Fibroblast of villous mesenchyme (primary cell): ENCODE measurements at regions not wholly inside any gene's neighbourhood (a gene's known extent, or its start where the extent isn't known, plus 50 kb on each side); places are given as distances from the start of the nearest gene placed in this dataset.

Experiments used
- DNase-seq: peaks from one replicate; pipeline ENCODE4 v3.0.0-alpha.2; 2010; ENCODE audit warnings: low read depth
- H3K4me3 ChIP-seq: 2 replicates; pipeline ENCODE4 v1.5.1; 2011; ENCODE audit warnings: low read depth, mild to moderate bottlenecking, low read length
- TF ChIP-seq, protein P1 (sequence below): IDR thresholded peaks from 2 replicates; pipeline ENCODE4 v1.5.1; 2012; ENCODE audit warnings: low read depth, mild to moderate bottlenecking, low read length; ENCODE audit not compliant: insufficient read depth

DNA sequence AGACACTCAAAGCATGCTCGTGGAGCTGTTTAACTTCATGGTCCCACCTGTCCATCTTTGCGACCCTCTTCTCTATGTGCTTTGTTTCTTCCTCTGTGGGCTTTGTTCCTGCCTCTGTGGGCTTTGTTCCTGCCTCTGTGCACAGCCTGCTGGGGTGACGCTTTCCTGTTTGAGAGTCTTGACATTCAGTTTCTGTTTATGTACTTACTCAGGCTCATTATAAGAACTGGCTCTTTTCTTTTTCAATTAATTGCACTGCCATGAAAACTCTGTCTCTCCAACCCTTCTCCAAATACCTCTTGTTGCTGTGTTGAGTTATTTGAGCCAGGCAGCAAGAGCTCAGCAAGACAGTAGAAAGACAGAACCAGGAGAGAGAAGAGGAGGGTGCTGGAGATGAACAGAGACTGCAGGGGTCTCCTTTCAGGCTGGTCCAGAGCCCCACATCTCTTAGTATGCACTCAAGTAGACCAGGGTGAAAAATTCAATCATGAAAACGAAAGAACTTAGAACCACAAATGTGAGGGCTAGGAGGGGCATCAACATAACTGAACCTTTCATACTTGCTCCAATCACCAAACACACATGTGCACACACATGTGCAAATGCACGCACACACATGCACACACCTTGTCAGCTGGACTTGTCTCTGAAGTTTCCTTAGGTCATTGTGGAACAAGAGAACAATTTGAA, 88.3 kb upstream of the SGIP1 start:
- DNase-seq: no peak
- TF ChIP-seq, protein P1, sequence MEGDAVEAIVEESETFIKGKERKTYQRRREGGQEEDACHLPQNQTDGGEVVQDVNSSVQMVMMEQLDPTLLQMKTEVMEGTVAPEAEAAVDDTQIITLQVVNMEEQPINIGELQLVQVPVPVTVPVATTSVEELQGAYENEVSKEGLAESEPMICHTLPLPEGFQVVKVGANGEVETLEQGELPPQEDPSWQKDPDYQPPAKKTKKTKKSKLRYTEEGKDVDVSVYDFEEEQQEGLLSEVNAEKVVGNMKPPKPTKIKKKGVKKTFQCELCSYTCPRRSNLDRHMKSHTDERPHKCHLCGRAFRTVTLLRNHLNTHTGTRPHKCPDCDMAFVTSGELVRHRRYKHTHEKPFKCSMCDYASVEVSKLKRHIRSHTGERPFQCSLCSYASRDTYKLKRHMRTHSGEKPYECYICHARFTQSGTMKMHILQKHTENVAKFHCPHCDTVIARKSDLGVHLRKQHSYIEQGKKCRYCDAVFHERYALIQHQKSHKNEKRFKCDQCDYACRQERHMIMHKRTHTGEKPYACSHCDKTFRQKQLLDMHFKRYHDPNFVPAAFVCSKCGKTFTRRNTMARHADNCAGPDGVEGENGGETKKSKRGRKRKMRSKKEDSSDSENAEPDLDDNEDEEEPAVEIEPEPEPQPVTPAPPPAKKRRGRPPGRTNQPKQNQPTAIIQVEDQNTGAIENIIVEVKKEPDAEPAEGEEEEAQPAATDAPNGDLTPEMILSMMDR: no peak
- H3K4me3 ChIP-seq: no peak overlapping the region

DNA sequence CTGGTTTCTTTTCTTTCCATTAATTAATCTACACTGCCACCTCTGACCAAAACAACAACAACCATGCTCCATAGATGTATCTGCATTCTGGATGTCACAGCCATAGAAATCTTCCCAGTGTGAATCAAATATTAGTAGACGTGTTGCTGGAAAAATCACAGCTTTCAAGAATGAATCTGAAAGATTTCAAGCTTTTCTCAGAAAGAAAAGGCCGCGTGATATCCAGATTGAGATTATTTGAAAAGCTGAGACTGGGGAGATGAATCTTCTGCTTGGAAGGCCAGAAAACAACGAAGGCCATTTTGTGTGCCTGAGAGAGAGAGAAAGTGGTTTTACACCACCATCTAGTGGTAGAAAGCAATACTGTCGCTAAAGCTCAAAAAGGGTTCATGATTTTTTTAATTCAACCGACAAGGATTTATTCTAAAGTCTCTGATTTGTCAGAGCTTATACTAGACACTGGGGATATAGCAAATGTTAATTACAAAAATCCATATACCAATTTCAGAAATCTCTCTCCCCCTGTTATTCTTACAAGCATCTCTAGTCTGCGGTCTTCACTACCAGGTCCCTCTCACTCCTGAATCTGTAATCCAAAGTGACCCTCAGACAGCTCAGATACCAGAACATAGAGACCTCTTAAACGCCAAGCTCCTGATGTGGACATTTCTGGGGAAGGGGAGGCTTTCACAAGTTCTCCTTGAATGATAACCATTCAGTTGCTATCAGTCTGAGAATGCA, 87.5 kb upstream of the SGIP1 start:
- H3K4me3 ChIP-seq: no peak overlapping the region
- TF ChIP-seq, protein P1: peak; percentile 70
- peak; percentile 80 for DNase-seq

DNA sequence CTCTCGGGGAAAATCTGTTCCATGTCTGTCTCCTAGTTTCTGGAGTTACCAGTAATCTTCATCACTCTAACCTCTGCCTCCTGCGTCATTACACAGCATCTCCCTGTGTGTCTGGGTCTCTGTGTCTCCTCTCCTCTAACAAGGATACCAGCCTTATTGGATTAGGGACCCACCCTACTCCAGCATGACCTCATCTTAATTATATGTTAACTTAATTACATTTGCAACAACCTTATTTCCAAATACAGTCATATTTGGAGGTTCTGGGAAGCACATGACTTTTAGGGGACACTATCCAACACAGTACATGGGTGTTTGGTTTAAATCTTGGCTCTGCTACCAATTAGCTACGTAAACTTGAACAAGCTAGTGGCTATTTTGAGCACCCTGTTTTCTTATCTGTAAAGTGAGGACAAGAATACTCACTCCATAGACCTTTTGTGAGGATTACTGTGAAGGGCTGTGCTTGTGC, 83.9 kb upstream of the SGIP1 start:
- TF ChIP-seq, protein P1: no peak
- H3K4me3 ChIP-seq: no peak overlapping the region
- peak; percentile 59 for DNase-seq

DNA sequence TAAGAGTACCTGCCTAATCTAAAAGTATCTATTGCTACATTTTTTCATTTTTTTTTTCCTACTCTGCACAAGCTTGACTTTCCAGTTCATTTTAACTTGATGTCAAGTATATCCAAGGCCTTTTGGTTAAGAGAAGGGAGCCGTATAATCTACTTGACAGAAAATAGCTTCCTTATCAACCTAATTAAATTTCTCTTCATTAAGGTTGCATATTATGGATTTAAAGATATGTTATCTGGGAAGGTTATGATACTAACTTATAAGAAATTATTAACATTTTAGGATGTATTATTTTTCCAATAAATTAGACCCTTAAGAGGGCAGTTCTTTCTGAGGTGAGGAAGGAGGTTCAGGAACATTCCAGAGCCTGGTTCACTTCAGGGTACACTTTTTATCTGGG, 83.1 kb upstream of the SGIP1 start:
- H3K4me3 ChIP-seq: no peak overlapping the region
- TF ChIP-seq, protein P1: no peak
- no peak for DNase-seq

DNA sequence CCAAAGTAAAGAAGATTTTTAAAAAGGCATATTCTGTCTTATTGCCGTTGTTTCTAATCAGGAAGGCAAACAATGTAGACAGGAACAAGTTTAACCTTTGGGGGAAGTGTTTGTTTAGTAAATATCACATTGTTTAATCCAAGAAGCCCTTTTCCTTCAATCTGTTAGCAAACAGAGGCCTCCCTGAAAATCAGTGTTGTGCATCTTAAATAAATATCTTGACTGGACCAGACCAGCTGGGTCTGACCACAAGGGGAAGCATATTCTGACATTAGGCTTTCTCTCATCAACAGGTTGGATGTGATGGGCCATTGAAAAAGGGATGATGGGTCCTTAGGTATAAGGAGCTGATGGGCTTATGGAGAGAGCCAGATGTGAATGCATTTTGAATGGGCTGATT, 81.8 kb upstream of the SGIP1 start:
- H3K4me3 ChIP-seq: no peak overlapping the region
- TF ChIP-seq, protein P1: peak; percentile 36
- no peak for DNase-seq

DNA sequence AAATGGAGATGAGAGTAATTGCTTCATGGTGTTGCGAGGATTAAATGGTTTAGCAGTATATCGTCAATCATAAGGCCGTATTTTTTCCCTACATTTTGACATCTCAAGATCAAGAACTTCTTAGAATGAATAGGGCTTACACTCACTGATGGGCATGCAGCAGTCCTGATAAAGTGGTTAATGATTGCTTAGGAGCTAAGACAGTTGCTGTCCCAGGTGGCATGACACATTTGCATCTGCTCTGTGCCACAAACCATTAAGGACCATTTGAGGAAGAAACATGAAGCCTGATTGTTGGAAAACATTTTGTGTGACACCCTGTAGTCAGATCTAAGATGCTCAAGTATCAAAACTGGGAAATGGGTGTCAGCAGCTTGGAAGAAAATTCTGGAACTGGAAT, 81.0 kb upstream of the SGIP1 start:
- TF ChIP-seq, protein P1: no peak

More for the DNA sequence above, 81.0 kb upstream of the SGIP1 start:
- no peak for DNase-seq
- no peak overlapping the region for H3K4me3 ChIP-seq
